CD14-positive monocyte (primary cell): ENCODE measurements at regions not wholly inside any gene's neighbourhood (a gene's known extent, or its start where the extent isn't known, plus 50 kb on each side); places are given as distances from the start of the nearest gene placed in this dataset.

Source experiments
- DNase-seq, 3 donors: peaks; one replicate each; pipeline ENCODE4 v3.0.0-alpha.2; 2011 to 2022
- H2AFZ ChIP-seq: 2 replicates; pipeline ENCODE4 v1.6.0; 2012; ENCODE audit warnings: mild to moderate bottlenecking, low read depth, low read length, inconsistent platforms; ENCODE audit not compliant: insufficient read depth, poor library complexity, severe bottlenecking
- H3K27ac ChIP-seq, 2 donors: 1 replicate in 1 of 2; 2 replicates in 1 of 2; pipeline ENCODE4 v1.5.1; 2012 to 2013; ENCODE audit warnings: low read length in 2 of 2, control low read depth in 1 of 2, inconsistent platforms in 1 of 2, low read depth in 1 of 2, mild to moderate bottlenecking in 1 of 2
- H3K27me3 ChIP-seq, 2 donors: one replicate each; pipeline versions ENCODE4 v1.6.0 to v1.6.1; 2011 to 2013; ENCODE audit warnings: low read length in 2 of 2; ENCODE audit not compliant: control insufficient read depth in 2 of 2, insufficient read depth in 2 of 2
- H3K36me3 ChIP-seq, 2 donors: replicated peaks in 1 of 2; 1 replicate in 1 of 2; 2 replicates in 1 of 2; pipeline versions ENCODE4 v1.5.1 to v1.6.1; 2012 to 2013; ENCODE audit warnings: low read length in 2 of 2, control low read depth in 1 of 2, inconsistent platforms in 1 of 2, mild to moderate bottlenecking in 1 of 2; ENCODE audit not compliant: insufficient read depth in 2 of 2, control insufficient read depth in 1 of 2
- H3K4me1 ChIP-seq, 2 donors: 1 replicate in 1 of 2; 2 replicates in 1 of 2; pipeline versions ENCODE4 v1.5.1 to v1.6.1; 2012 to 2013; ENCODE audit warnings: low read length in 2 of 2, control low read depth in 1 of 2, inconsistent platforms in 1 of 2, mild to moderate bottlenecking in 1 of 2, moderate library complexity in 1 of 2; ENCODE audit not compliant: insufficient read depth in 2 of 2, control insufficient read depth in 1 of 2
- H3K4me2 ChIP-seq: replicated peaks from 2 replicates; pipeline ENCODE3; 2012; ENCODE audit warnings: low read length, moderate library complexity, mild to moderate bottlenecking; ENCODE audit not compliant: poor library complexity, severe bottlenecking; ENCODE audit errors: extremely low read depth
- H3K4me3 ChIP-seq, 3 experiments: fragments of 200-600 bp in 1 of 3; sonication (generic) in 1 of 3; replicated peaks in 1 of 3; 1 replicate in 2 of 3; 2 replicates in 1 of 3; pipeline ENCODE4 v1.5.1; 2011 to 2013; ENCODE audit warnings: low read length in 3 of 3, mild to moderate bottlenecking in 3 of 3, control low read depth in 2 of 3, low read depth in 2 of 3, inconsistent platforms in 1 of 3, moderate library complexity in 1 of 3
- H3K79me2 ChIP-seq: 2 replicates; pipeline ENCODE4 v1.6.0; 2012; ENCODE audit warnings: mild to moderate bottlenecking, control low read depth, inconsistent platforms, low read length, moderate library complexity; ENCODE audit not compliant: insufficient read depth
- H3K9ac ChIP-seq: 2 replicates; pipeline ENCODE4 v1.6.0; 2017; ENCODE audit warnings: low read length, mild to moderate bottlenecking; ENCODE audit not compliant: insufficient read depth, poor library complexity, severe bottlenecking
- H3K9me3 ChIP-seq, 2 donors: replicated peaks in 1 of 2; 1 replicate in 1 of 2; 2 replicates in 1 of 2; pipeline versions ENCODE4 v1.5.1 to v1.6.1; 2012 to 2013; ENCODE audit warnings: low read length in 2 of 2, control low read depth in 1 of 2; ENCODE audit not compliant: control insufficient read depth in 1 of 2, insufficient read depth in 1 of 2
- H4K20me1 ChIP-seq: 2 replicates; pipeline ENCODE4 v1.6.0; 2012; ENCODE audit warnings: mild to moderate bottlenecking, low read length, control low read depth, moderate library complexity; ENCODE audit not compliant: insufficient read depth
- H3K27ac Mint-ChIP-seq, 7 donors: one replicate each; pipeline ENCODE4 v1.8.0; 2020; ENCODE audit warnings: mild to moderate bottlenecking in 7 of 7, mixed read lengths in 7 of 7, moderate library complexity in 6 of 7, inconsistent platforms in 2 of 7
- H3K27me3 Mint-ChIP-seq, 3 donors: one replicate each; pipeline ENCODE4 v1.8.0; 2021 to 2022; ENCODE audit warnings: low read depth in 3 of 3, mild to moderate bottlenecking in 3 of 3, mixed read lengths in 3 of 3, moderate library complexity in 3 of 3, inconsistent platforms in 1 of 3
- H3K36me3 Mint-ChIP-seq, 2 donors: one replicate each; pipeline ENCODE4 v1.8.0; 2020; ENCODE audit warnings: mixed read lengths in 2 of 2, inconsistent platforms in 1 of 2, mild to moderate bottlenecking in 1 of 2
- H3K4me1 Mint-ChIP-seq: one replicate; pipeline ENCODE4 v1.8.0; 2020; ENCODE audit warnings: mild to moderate bottlenecking, mixed read lengths
- H3K4me3 Mint-ChIP-seq, 2 donors: one replicate each; pipeline ENCODE4 v1.8.0; 2020; ENCODE audit warnings: mild to moderate bottlenecking in 2 of 2, mixed read lengths in 2 of 2, moderate library complexity in 1 of 2
- H3K9me3 Mint-ChIP-seq, 7 donors: one replicate each; pipeline ENCODE4 v1.8.0; 2020 to 2022; ENCODE audit warnings: mixed read lengths in 7 of 7, mild to moderate bottlenecking in 6 of 7, moderate library complexity in 6 of 7, inconsistent platforms in 2 of 7
- WGBS: methylation state at CpG from one replicate; pipeline ENCODE4 v1.1.5; 2013; ENCODE audit warnings: missing lambda C conversion rate; ENCODE audit not compliant: insufficient coverage; 5-methylcytosine and 5-hydroxymethylcytosine counted together
- intact Hi-C, 2 donors: fragments of 100-400 bp; cut with micrococcal nuclease; formaldehyde crosslinking; loops; one replicate each; pipeline versions ENCODE4 v1.15.0 to v1.15.1; 2023
- TF ChIP-seq, protein P1 (sequence below): fragments of 200-600 bp; IDR thresholded peaks from one replicate; pipeline ENCODE4 v1.8.0; 2022; ENCODE audit warnings: antibody characterized with exemption, mild to moderate bottlenecking

DNA sequence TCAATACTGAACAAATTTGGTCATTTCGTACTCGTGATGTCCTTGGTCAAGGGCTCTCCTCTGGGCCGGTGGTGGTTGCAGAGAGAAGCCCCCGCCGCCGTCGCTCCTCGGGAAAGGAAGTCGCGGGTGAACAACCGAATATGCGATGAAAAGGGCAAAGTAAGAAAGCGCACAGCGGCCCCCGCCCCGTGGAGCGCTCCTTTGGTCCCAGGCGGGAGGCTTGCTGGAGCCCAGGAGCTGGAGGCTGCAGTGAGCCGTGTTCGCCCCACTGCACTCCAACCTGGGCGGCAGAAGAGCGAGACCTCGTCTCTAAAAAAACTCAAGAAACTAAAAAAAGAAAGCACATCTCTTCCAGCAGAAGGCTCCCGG lies 108.4 kb upstream of the LARP1 start:
- Mint-ChIP-seq H3K9me3 (peaks cover 5 to 15% (median 9%) of the 10 kb centered on the region in 7 donors), H3K36me3 (peaks cover 0 to 3% of the 10 kb centered on the region in 2 donors), H3K27me3 (peaks cover 17 to 29% (median 28%) of the 10 kb centered on the region in 3 donors), H3K27ac (peak overlapping the region in 2 of 7 donors; percentile 5 to 58), H3K4me3 (peak overlapping the region; percentile 94 to 100), H3K4me1 (peaks cover 23% of the 10 kb centered on the region)
- peak overlapping the region; percentile 38 to 82 (median 54) for H3K4me3 ChIP-seq
- no peaks in the 10 kb centered on the region for H3K79me2 ChIP-seq
- WGBS, result 11% methylated on average over 21 of the region's 24 CpGs
- H3K27me3 ChIP-seq, result peaks cover 0 to 15% of the 10 kb centered on the region in 2 donors
- H3K27ac ChIP-seq, result no peak overlapping the region
- H3K36me3 ChIP-seq, result no peaks in the 10 kb centered on the region
- peak overlapping the region; percentile 98 for H3K4me2 ChIP-seq
- no peaks in the 10 kb centered on the region for H4K20me1 ChIP-seq
- peaks cover 18 to 21% of the 10 kb centered on the region in 2 donors for H3K4me1 ChIP-seq
- intact Hi-C loops, result loop anchor here in 1 of 2 donors (10.0 kb wide), 1 partner anchor 182 kb away; no protein-coding TSS in a partner anchor
- peak overlapping the region; percentile 52 for H3K9ac ChIP-seq
- peaks cover 0 to 4% of the 10 kb centered on the region in 2 donors for H3K9me3 ChIP-seq
- peak overlapping the region; percentile 95 for H2AFZ ChIP-seq
- TF ChIP-seq, protein P1, sequence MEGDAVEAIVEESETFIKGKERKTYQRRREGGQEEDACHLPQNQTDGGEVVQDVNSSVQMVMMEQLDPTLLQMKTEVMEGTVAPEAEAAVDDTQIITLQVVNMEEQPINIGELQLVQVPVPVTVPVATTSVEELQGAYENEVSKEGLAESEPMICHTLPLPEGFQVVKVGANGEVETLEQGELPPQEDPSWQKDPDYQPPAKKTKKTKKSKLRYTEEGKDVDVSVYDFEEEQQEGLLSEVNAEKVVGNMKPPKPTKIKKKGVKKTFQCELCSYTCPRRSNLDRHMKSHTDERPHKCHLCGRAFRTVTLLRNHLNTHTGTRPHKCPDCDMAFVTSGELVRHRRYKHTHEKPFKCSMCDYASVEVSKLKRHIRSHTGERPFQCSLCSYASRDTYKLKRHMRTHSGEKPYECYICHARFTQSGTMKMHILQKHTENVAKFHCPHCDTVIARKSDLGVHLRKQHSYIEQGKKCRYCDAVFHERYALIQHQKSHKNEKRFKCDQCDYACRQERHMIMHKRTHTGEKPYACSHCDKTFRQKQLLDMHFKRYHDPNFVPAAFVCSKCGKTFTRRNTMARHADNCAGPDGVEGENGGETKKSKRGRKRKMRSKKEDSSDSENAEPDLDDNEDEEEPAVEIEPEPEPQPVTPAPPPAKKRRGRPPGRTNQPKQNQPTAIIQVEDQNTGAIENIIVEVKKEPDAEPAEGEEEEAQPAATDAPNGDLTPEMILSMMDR, result no peak
- no peak for DNase-seq

DNA sequence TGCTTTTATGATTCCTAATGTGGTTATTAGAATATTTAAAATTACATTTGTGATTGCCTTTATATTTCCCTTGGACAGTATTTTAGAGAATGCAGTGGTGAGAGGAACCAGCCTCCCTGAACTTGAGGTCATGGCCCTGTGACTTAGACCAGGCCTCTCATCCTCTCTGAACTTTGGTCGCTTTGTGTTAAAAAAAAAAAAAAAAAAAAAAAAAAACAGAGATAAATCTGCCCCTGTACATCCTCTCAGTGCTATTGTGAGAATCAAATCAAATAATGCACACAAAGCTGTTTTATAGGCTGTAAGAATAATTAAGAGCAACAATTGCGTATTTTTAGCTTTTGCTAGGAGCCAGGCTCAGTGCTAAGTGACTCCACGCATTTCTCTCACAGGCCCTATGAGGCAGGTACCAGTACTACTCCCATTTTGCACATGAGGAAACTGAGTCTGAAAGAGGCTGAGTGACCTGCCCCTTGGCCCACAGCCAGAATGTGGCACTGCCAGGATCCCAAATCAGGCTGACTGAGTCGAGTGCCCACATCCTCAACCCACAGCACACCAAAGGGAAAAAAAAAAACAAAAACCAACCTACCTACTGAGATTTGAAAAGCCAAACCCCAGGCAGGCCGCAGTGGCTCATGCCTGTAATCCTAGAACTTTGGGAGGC lies 110.3 kb upstream of the LARP1 start:
- no peak overlapping the region for H3K4me2 ChIP-seq
- H4K20me1 ChIP-seq, result no peaks in the 10 kb centered on the region
- no peak overlapping the region for H3K27ac ChIP-seq
- TF ChIP-seq, protein P1, result no peak
- no peak overlapping the region for H3K4me3 Mint-ChIP-seq
- H3K4me1 ChIP-seq, result peaks cover 18 to 21% of the 10 kb centered on the region in 2 donors
- H3K36me3 ChIP-seq, result no peaks in the 10 kb centered on the region
- no peak for DNase-seq
- peaks cover 23% of the 10 kb centered on the region for H3K4me1 Mint-ChIP-seq
- peaks cover 19 to 29% (median 28%) of the 10 kb centered on the region in 3 donors for H3K27me3 Mint-ChIP-seq
- peaks cover 0 to 18% of the 10 kb centered on the region in 2 donors for H3K27me3 ChIP-seq
- no peak overlapping the region for H2AFZ ChIP-seq
- no peak overlapping the region for H3K27ac Mint-ChIP-seq
- H3K9ac ChIP-seq, result no peak overlapping the region
- no peaks in the 10 kb centered on the region for H3K79me2 ChIP-seq
- peaks cover 0 to 4% of the 10 kb centered on the region in 2 donors for H3K9me3 ChIP-seq
- H3K36me3 Mint-ChIP-seq, result peaks cover 0 to 3% of the 10 kb centered on the region in 2 donors
- intact Hi-C loops, result loop anchor here in 1 of 2 donors (10.0 kb wide), 1 partner anchor 180 kb away; no protein-coding TSS in a partner anchor
- 92% methylated on average over 3 of the region's 5 CpGs for WGBS
- H3K4me3 ChIP-seq, result no peak overlapping the region
- peaks cover 5 to 15% (median 9%) of the 10 kb centered on the region in 7 donors for H3K9me3 Mint-ChIP-seq
